GM12874 (cell line): ENCODE measurements at regions not wholly inside any gene's neighbourhood (a gene's known extent, or its start where the extent isn't known, plus 50 kb on each side); places are given as distances from the start of the nearest gene placed in this dataset.

ENCODE experiments used
- CTCF ChIP-seq: IDR thresholded peaks from 2 replicates; pipeline ENCODE4 v1.5.1; 2011; ENCODE audit warnings: low read depth, mild to moderate bottlenecking, control low read depth, low read length, moderate library complexity; ENCODE audit not compliant: insufficient read depth

- TF ChIP-seq CTCF: no peak
Measured at GRCh38 chr14:42480255-42480654, 873.6 kb downstream of the LRFN5 start.

- TF ChIP-seq CTCF: no peak
Measured at GRCh38 chr14:42475289-42475688, 868.6 kb downstream of the LRFN5 start.

GRCh38 chr14:42470427-42470719, 863.7 kb downstream of the LRFN5 start:
- TF ChIP-seq CTCF: no peak

- TF ChIP-seq CTCF: no peak
Measured at GRCh38 chr14:42469637-42470426, 863.2 kb downstream of the LRFN5 start.

GRCh38 chr14:42460673-42461072, 854.0 kb downstream of the LRFN5 start:
- TF ChIP-seq CTCF: no peak

- TF ChIP-seq CTCF: no peak
Measured at GRCh38 chr14:42459171-42459685, 852.6 kb downstream of the LRFN5 start.

GRCh38 chr14:42441615-42442014, 834.9 kb downstream of the LRFN5 start:
- TF ChIP-seq CTCF: no peak

GRCh38 chr14:42437809-42438208, 831.1 kb downstream of the LRFN5 start:
- no peak for TF ChIP-seq CTCF
